Cardiac muscle cell (in vitro differentiated cells and primary cell): ENCODE measurements at regions not wholly inside any gene's neighbourhood (a gene's known extent, or its start where the extent isn't known, plus 50 kb on each side); places are given as distances from the start of the nearest gene placed in this dataset.
A peak's percentile ranks its signal among the peaks of the same experiment; 100 is the strongest.

Experiments used
- DNase-seq, 2 donors: peaks; one replicate each; pipeline versions ENCODE4 v3.0.0 to v3.0.0-alpha.2; 2010 to 2017; ENCODE audit warnings: low read depth in 1 of 2, low spot score in 1 of 2
- H3K27ac ChIP-seq: fragments of 200-600 bp; sonication (generic); 2 replicates; pipeline ENCODE4 v1.5.1; 2016
- H3K27me3 ChIP-seq: fragments of 200-600 bp; sonication (generic); 2 replicates; pipeline ENCODE4 v1.6.0; 2016; ENCODE audit warnings: control low read depth
- H3K36me3 ChIP-seq: fragments of 200-600 bp; sonication (generic); 2 replicates; pipeline ENCODE4 v1.5.1; 2016; ENCODE audit warnings: control low read depth
- H3K4me1 ChIP-seq: fragments of 200-600 bp; sonication (generic); 2 replicates; pipeline ENCODE4 v1.8.1; 2017; ENCODE audit warnings: low read depth, mild to moderate bottlenecking, mixed run types
- H3K4me3 ChIP-seq: fragments of 200-600 bp; sonication (generic); 2 replicates; pipeline ENCODE4 v1.5.1; 2016; ENCODE audit warnings: mild to moderate bottlenecking
- H3K9me3 ChIP-seq: fragments of 200-600 bp; sonication (generic); 2 replicates; pipeline ENCODE4 v1.5.1; 2017; ENCODE audit warnings: low read depth, mild to moderate bottlenecking, control low read depth
- TF ChIP-seq, protein P1 (sequence below): IDR thresholded peaks from 2 replicates; pipeline ENCODE4 v1.5.1; 2012; ENCODE audit warnings: low read depth, mild to moderate bottlenecking, low read length

DNA sequence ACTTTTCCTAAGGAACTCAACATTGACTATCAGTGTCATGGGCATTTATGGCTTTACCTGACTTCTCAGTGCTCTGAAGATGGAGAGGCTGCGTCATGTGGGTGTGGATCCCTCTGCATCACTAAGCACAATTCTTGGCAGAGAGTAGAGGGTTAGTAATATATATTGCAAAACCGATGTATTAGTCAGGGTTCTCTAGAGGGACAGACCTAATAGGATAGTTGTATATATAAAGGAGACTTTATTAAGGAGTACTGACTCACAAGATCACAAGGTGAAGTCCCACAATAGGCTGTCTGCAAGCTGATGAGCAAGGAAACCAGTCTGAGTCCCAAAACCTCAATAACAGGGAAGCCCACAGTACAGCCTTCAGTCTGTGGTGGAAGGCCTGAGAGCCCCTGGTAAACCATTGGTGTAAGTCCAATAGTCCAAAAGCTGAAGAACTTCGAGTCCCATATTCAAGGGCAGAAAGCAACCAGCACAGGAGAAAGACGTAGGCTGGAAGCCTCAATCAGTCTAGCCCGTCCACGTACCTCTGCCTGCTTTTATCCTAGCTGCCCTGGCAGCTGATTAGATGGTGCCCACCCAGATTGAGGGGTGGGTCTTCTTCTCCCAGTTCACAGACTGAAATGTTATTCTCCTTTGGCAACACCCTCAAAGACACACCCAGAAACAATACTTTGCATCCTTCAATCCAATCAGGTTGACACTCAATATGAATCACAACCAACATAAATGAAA lies 159.7 kb upstream of the NRIP1 start:
- TF ChIP-seq, protein P1, sequence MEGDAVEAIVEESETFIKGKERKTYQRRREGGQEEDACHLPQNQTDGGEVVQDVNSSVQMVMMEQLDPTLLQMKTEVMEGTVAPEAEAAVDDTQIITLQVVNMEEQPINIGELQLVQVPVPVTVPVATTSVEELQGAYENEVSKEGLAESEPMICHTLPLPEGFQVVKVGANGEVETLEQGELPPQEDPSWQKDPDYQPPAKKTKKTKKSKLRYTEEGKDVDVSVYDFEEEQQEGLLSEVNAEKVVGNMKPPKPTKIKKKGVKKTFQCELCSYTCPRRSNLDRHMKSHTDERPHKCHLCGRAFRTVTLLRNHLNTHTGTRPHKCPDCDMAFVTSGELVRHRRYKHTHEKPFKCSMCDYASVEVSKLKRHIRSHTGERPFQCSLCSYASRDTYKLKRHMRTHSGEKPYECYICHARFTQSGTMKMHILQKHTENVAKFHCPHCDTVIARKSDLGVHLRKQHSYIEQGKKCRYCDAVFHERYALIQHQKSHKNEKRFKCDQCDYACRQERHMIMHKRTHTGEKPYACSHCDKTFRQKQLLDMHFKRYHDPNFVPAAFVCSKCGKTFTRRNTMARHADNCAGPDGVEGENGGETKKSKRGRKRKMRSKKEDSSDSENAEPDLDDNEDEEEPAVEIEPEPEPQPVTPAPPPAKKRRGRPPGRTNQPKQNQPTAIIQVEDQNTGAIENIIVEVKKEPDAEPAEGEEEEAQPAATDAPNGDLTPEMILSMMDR, result no peak
- peaks cover 20% of the 10 kb centered on the region for H3K4me1 ChIP-seq
- H3K9me3 ChIP-seq, result no peaks in the 10 kb centered on the region
- H3K27me3 ChIP-seq, result no peaks in the 10 kb centered on the region
- no peak overlapping the region for H3K27ac ChIP-seq
- H3K4me3 ChIP-seq, result no peak overlapping the region
- no peaks in the 10 kb centered on the region for H3K36me3 ChIP-seq
- peak in 1 of 2 donors; percentile 90 for DNase-seq

DNA sequence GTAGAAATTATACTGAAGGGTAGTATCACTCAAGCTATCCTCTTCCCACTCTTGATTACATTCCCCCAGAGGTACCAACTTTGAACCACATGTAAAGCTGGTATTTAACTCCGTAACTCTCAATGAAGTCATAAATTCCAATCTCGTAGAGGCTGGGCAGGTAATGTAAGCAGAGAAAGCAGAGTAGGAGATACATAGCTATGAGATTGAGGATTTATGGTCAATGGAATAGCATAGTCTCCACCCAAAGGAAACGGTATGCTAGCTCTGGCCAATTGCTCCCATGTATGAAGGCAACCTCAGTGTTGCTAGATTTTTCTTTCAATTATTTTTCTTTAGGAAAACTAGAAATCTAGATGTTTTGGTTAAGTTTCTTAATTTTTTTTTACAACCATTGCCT lies 163.1 kb upstream of the NRIP1 start:
- Histone ChIP-seq H3K27ac (no peak overlapping the region), H3K36me3 (no peaks in the 10 kb centered on the region), H3K27me3 (no peaks in the 10 kb centered on the region), H3K4me1 (peaks cover under 1% of the 10 kb centered on the region), H3K4me3 (no peak overlapping the region), H3K9me3 (no peaks in the 10 kb centered on the region)
- DNase-seq, result no peak
- TF ChIP-seq, protein P1, result no peak

DNA sequence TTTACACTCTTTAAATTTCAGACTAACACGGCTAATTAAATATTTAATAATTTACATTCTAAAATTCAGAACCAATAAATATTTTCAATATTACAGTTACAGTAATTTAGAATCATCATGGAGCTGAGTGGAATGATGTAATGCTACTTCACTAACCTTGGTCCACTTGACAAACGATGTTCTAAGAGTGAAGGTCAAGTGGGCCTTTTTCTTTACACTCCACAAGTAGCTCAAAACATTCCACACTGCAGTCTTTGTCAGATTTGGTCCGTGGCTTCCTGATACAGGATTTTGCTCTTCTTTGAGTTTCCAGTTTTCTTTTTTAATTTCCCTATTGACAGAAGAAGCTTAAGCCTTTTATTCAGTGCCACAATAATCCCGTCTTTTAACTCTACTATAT lies 164.6 kb upstream of the NRIP1 start:
- no peaks in the 10 kb centered on the region for H3K4me1 ChIP-seq
- DNase-seq, result peak in 1 of 2 donors; percentile 70
- H3K9me3 ChIP-seq, result no peaks in the 10 kb centered on the region
- H3K27me3 ChIP-seq, result no peaks in the 10 kb centered on the region
- no peak overlapping the region for H3K27ac ChIP-seq
- H3K4me3 ChIP-seq, result no peak overlapping the region
- TF ChIP-seq, protein P1, result no peak
- no peaks in the 10 kb centered on the region for H3K36me3 ChIP-seq

DNA sequence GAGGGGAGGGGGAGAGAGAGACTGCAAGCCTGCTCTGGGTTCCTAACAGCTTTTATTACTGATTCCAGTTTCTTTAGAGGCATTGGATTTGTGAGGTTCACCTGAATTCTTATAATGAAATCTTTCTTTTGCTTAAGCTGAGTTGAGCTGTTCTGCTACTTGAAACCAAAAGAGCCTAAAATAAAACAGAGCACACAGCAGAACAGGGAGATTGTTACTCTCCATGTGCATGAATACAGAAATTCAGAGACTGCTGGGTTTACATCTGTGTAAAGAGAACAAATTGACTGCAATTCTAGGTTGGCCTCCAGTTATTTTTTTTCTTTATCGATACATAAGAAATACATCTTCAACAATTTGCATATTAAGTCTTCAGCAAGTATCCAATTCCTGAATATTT lies 168.8 kb upstream of the NRIP1 start:
- Histone ChIP-seq H3K27me3 (no peaks in the 10 kb centered on the region), H3K4me3 (no peak overlapping the region), H3K9me3 (no peaks in the 10 kb centered on the region), H3K36me3 (no peaks in the 10 kb centered on the region), H3K4me1 (no peaks in the 10 kb centered on the region), H3K27ac (no peak overlapping the region)
- DNase-seq, result no peak
- TF ChIP-seq, protein P1, result no peak

DNA sequence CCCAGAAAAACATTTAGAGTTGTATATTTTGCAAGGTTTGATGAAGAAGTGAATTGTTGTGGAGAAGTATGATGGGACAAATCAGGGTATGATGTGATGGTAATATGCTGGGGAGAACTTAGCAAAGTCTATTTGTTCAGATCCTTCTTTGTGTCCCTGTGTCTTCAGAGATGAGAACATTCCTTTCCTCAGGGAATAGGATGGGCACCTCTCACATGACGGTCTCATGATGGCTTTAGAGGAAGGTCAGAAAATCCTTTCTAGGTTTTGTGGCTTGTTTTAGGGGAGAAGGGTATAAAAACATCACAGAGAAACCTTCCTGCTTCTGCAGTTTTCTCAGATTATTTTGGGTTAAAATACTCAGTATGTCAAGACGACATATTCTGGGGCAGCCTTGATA lies 171.3 kb upstream of the NRIP1 start:
- no peaks in the 10 kb centered on the region for H3K27me3 ChIP-seq
- no peak for DNase-seq
- no peaks in the 10 kb centered on the region for H3K9me3 ChIP-seq
- H3K4me3 ChIP-seq, result no peak overlapping the region
- H3K36me3 ChIP-seq, result no peaks in the 10 kb centered on the region
- TF ChIP-seq, protein P1, result no peak
- H3K4me1 ChIP-seq, result no peaks in the 10 kb centered on the region
- no peak overlapping the region for H3K27ac ChIP-seq
